ENCODE measurements at regions not wholly inside any gene's neighbourhood (a gene's known extent, or its start where the extent isn't known, plus 50 kb on each side); places are given as distances from the start of the nearest gene placed in this dataset.

GRCh38 chr5:107149243-107150005 lies 521.3 kb downstream of the EFNA5 start:
- no peak for TF ChIP-seq CTCF (IDR thresholded peaks at IDR 0.05; ENCODE audit: low read depth, low read length)
- TF ChIP-seq EZH2phosphoT487 (IDR thresholded peaks at IDR 0.05; ENCODE audit: low read depth) = no peak
